H1 (cell line): ENCODE measurements at regions not wholly inside any gene's neighbourhood (a gene's known extent, or its start where the extent isn't known, plus 50 kb on each side); places are given as distances from the start of the nearest gene placed in this dataset.

Experiments
- CTCF ChIA-PET: fragments of 300-600 bp; sonication (Branson Sonifier 250); formaldehyde crosslinking; loops from one replicate; lab custom pipeline; 2021; ENCODE audit not compliant: partially characterized antibody; lab: Charles Lee
- POLR2A ChIA-PET: fragments of 300-600 bp; sonication (Branson Sonifier 250); formaldehyde crosslinking; loops from one replicate; lab custom pipeline; 2021; ENCODE audit warnings: inconsistent platforms; ENCODE audit not compliant: partially characterized antibody; lab: Charles Lee
- DNase-seq, 2 experiments: peaks; one replicate each; pipeline versions ENCODE4 v3.0.0 to v3.0.0-alpha.2; 2010 to 2022; ENCODE audit warnings: low spot score in 2 of 2, low read depth in 1 of 2, mixed read lengths in 1 of 2
- FAIRE-seq: peaks from 2 replicates; lab custom pipeline; 2011; peaks lifted over from hg19 to GRCh38; lab: Jason Lieb, UNC
- H2AFZ ChIP-seq: 2 replicates; pipeline ENCODE4 v1.8.1; 2012; ENCODE audit warnings: low read length, inconsistent platforms
- H2AK5ac ChIP-seq: 2 replicates; pipeline ENCODE4 v1.6.1; 2013; ENCODE audit warnings: low read depth, low read length
- H2BK120ac ChIP-seq: replicated peaks from 2 replicates; pipeline ENCODE3; 2013; ENCODE audit warnings: low read depth, low read length, inconsistent platforms
- H2BK12ac ChIP-seq: 2 replicates; pipeline ENCODE4 v1.6.1; 2013; ENCODE audit warnings: low read depth, low read length
- H2BK15ac ChIP-seq: 2 replicates; pipeline ENCODE4 v1.6.1; 2013; ENCODE audit warnings: low read length
- H2BK20ac ChIP-seq: 2 replicates; pipeline ENCODE4 v1.6.1; 2013; ENCODE audit warnings: low read length
- H2BK5ac ChIP-seq: 2 replicates; pipeline ENCODE4 v1.6.1; 2013; ENCODE audit warnings: low read depth, low read length
- H3K14ac ChIP-seq: 2 replicates; pipeline ENCODE4 v1.6.1; 2013; ENCODE audit warnings: inconsistent platforms; ENCODE audit not compliant: insufficient read length
- H3K18ac ChIP-seq: 2 replicates; pipeline ENCODE4 v1.6.1; 2013; ENCODE audit warnings: low read length; ENCODE audit errors: extremely low read depth
- H3K23ac ChIP-seq: 2 replicates; pipeline ENCODE4 v1.6.1; 2013; ENCODE audit warnings: inconsistent platforms; ENCODE audit not compliant: insufficient read length
- H3K23me2 ChIP-seq: 2 replicates; pipeline ENCODE4 v1.6.1; 2013; ENCODE audit warnings: low read depth, low read length
- H3K27ac ChIP-seq: 2 replicates; pipeline ENCODE4 v1.6.1; 2011; ENCODE audit warnings: low read depth, low read length, inconsistent platforms
- H3K27me3 ChIP-seq, 4 experiments: replicated peaks in 1 of 4; 1 replicate in 1 of 4; 2 replicates in 3 of 4; pipeline versions ENCODE4 v1.6.1 to v1.8.1; 2011 to 2013; ENCODE audit warnings: low read length in 3 of 4, mild to moderate bottlenecking in 3 of 4, inconsistent platforms in 2 of 4, mixed read lengths in 2 of 4, moderate library complexity in 1 of 4; ENCODE audit not compliant: control insufficient read depth in 3 of 4, insufficient read depth in 3 of 4; ENCODE audit errors: extremely low read depth in 1 of 4
- H3K36me3 ChIP-seq, 4 experiments: 2 replicates each; pipeline versions ENCODE4 v1.6.1 to v1.8.1; 2011 to 2013; ENCODE audit warnings: mild to moderate bottlenecking in 4 of 4, low read length in 3 of 4, moderate library complexity in 2 of 4, control low read depth in 1 of 4, inconsistent platforms in 1 of 4; ENCODE audit not compliant: insufficient read depth in 4 of 4, control insufficient read depth in 2 of 4
- H3K4ac ChIP-seq: replicated peaks from 2 replicates; pipeline ENCODE3; 2013; ENCODE audit warnings: low read length, low read depth, mixed read lengths, inconsistent platforms; ENCODE audit not compliant: insufficient read length
- H3K4me1 ChIP-seq, 4 experiments: replicated peaks in 1 of 4; 1 replicate in 1 of 4; 2 replicates in 3 of 4; pipeline versions ENCODE4 v1.6.1 to v1.8.1; 2011 to 2013; ENCODE audit warnings: low read length in 3 of 4, inconsistent platforms in 2 of 4, mixed read lengths in 1 of 4; ENCODE audit not compliant: insufficient read depth in 4 of 4, control insufficient read depth in 3 of 4
- H3K4me2 ChIP-seq, 2 experiments: 2 replicates each; pipeline versions ENCODE4 v1.6.1 to v1.8.1; 2011 to 2013; ENCODE audit warnings: low read depth in 2 of 2, low read length in 2 of 2, control low read depth in 1 of 2, inconsistent platforms in 1 of 2, mild to moderate bottlenecking in 1 of 2; ENCODE audit not compliant: insufficient read depth in 1 of 2
- H3K4me3 ChIP-seq, 4 experiments: fragments of 200-600, 300-600 bp in 1 of 4; sonication (generic), shearing (Covaris generic), sonication (Bioruptor Twin) in 1 of 4; 2 replicates each; pipeline versions ENCODE4 v1.5.1 to v1.8.1; 2011 to 2016; ENCODE audit warnings: low read length in 4 of 4, low read depth in 3 of 4, control low read depth in 2 of 4, inconsistent platforms in 2 of 4, mild to moderate bottlenecking in 2 of 4, mixed read lengths in 1 of 4, moderate library complexity in 1 of 4; ENCODE audit not compliant: insufficient read depth in 2 of 4; ENCODE audit errors: extremely low read depth in 1 of 4
- H3K56ac ChIP-seq: replicated peaks from 2 replicates; pipeline ENCODE3; 2013; ENCODE audit warnings: low read depth, mild to moderate bottlenecking, mixed read lengths, low read length, inconsistent platforms; ENCODE audit not compliant: insufficient read length
- H3K79me1 ChIP-seq: 2 replicates; pipeline ENCODE4 v1.6.1; 2013; ENCODE audit warnings: low read depth, low read length, control low read depth
- H3K79me2 ChIP-seq, 2 experiments: 2 replicates each; pipeline versions ENCODE4 v1.6.1 to v1.8.1; 2012 to 2013; ENCODE audit warnings: low read length in 2 of 2, mild to moderate bottlenecking in 2 of 2, inconsistent platforms in 1 of 2; ENCODE audit not compliant: insufficient read depth in 2 of 2, control insufficient read depth in 1 of 2
- H3K9ac ChIP-seq, 4 experiments: replicated peaks in 1 of 4; 1 replicate in 1 of 4; 2 replicates in 3 of 4; pipeline versions ENCODE4 v1.6.1 to v1.8.1; 2011 to 2013; ENCODE audit warnings: low read depth in 3 of 4, low read length in 3 of 4, control low read depth in 2 of 4, mild to moderate bottlenecking in 2 of 4, moderate library complexity in 2 of 4, inconsistent platforms in 1 of 4; ENCODE audit errors: extremely low read depth in 1 of 4
- H3K9me3 ChIP-seq, 2 experiments: 2 replicates each; pipeline versions ENCODE4 v1.6.1 to v1.8.1; 2012 to 2013; ENCODE audit warnings: mild to moderate bottlenecking in 2 of 2, moderate library complexity in 2 of 2, control low read depth in 1 of 2, inconsistent platforms in 1 of 2, low read depth in 1 of 2, low read length in 1 of 2, mixed read lengths in 1 of 2; ENCODE audit not compliant: insufficient read depth in 2 of 2
- H4K20me1 ChIP-seq, 2 experiments: replicated peaks in 1 of 2; 2 replicates each; pipeline versions ENCODE3 to v1.8.1; 2011 to 2013; ENCODE audit warnings: inconsistent platforms in 2 of 2, low read length in 2 of 2, mild to moderate bottlenecking in 1 of 2; ENCODE audit not compliant: insufficient read depth in 2 of 2, control insufficient read depth in 1 of 2
- H4K5ac ChIP-seq: 2 replicates; pipeline ENCODE4 v1.6.1; 2013; ENCODE audit warnings: low read length, low read depth, mixed read lengths, inconsistent platforms; ENCODE audit not compliant: insufficient read length
- H4K8ac ChIP-seq: 2 replicates; pipeline ENCODE4 v1.8.0; 2013; ENCODE audit warnings: mild to moderate bottlenecking, moderate library complexity, low read length, inconsistent platforms; ENCODE audit not compliant: insufficient read depth; ENCODE audit errors: extremely low read depth
- H4K91ac ChIP-seq: replicated peaks from 2 replicates; pipeline ENCODE3; 2013; ENCODE audit warnings: low read length, mixed read lengths, inconsistent platforms; ENCODE audit not compliant: insufficient read length
- ASH2L ChIP-seq: fragments of 200-600, 300-600 bp; sonication (generic); IDR thresholded peaks from one replicate; pipeline ENCODE4 v1.7.1; 2017; ENCODE audit warnings: low read length
- BCL11A ChIP-seq, 2 experiments: IDR thresholded peaks; one replicate each; pipeline ENCODE4 v1.6.1; 2011; ENCODE audit warnings: low read depth in 2 of 2, low read length in 2 of 2, mild to moderate bottlenecking in 2 of 2
- CBX5 ChIP-seq: fragments of 300-800, 300-1000 bp; sonication (generic); IDR thresholded peaks from 2 replicates; pipeline ENCODE4 v1.7.1; 2016; ENCODE audit warnings: antibody characterized with exemption, low read length, low read depth
- EP300 ChIP-seq, 2 experiments: IDR thresholded peaks; 1 replicate in 1 of 2; 2 replicates in 1 of 2; pipeline ENCODE4 v1.6.1; 2011 to 2012; ENCODE audit warnings: low read depth in 2 of 2, low read length in 2 of 2, mild to moderate bottlenecking in 2 of 2, borderline replicate concordance in 1 of 2, inconsistent platforms in 1 of 2, moderate library complexity in 1 of 2
- FOSL1 ChIP-seq: IDR thresholded peaks from 2 replicates; pipeline ENCODE4 v1.6.1; 2011; ENCODE audit warnings: mild to moderate bottlenecking, low read depth, low read length, moderate library complexity; ENCODE audit not compliant: insufficient read depth
- GABPA ChIP-seq: IDR thresholded peaks from 2 replicates; pipeline ENCODE4 v1.6.1; 2011; ENCODE audit warnings: mild to moderate bottlenecking, low read length, moderate library complexity, borderline replicate concordance; ENCODE audit not compliant: insufficient read depth
- KDM1A ChIP-seq: fragments of 200-600, 300-600 bp; sonication (generic); IDR thresholded peaks from 2 replicates; pipeline ENCODE4 v1.7.1; 2016; ENCODE audit warnings: mild to moderate bottlenecking, low read length, borderline replicate concordance
- NRF1 ChIP-seq: IDR thresholded peaks from 2 replicates; pipeline ENCODE4 v1.6.1; 2011; ENCODE audit warnings: mild to moderate bottlenecking, low read depth, low read length, improper control_type of control experiment
- POLR2AphosphoS5 ChIP-seq: IDR thresholded peaks from 2 replicates; pipeline ENCODE4 v1.6.1; 2011; ENCODE audit warnings: low read depth, low read length
- POU5F1 ChIP-seq: IDR thresholded peaks from 2 replicates; pipeline ENCODE4 v1.6.1; 2011; ENCODE audit warnings: low read depth, mild to moderate bottlenecking, low read length, moderate library complexity
- RAD21 ChIP-seq, 2 experiments: IDR thresholded peaks in 1 of 2; conservative IDR thresholded peaks in 1 of 2; 2 replicates each; pipeline ENCODE4 v1.6.1; 2011; ENCODE audit warnings: low read depth in 2 of 2, low read length in 2 of 2, improper control_type of control experiment in 1 of 2, inconsistent platforms in 1 of 2, mild to moderate bottlenecking in 1 of 2, moderate library complexity in 1 of 2
- RBBP5 ChIP-seq: IDR thresholded peaks from 2 replicates; pipeline ENCODE4 v1.7.1; 2012; ENCODE audit warnings: low read depth, mild to moderate bottlenecking, inconsistent platforms, low read length, moderate library complexity, borderline replicate concordance
- RXRA ChIP-seq: IDR thresholded peaks from 2 replicates; pipeline ENCODE4 v1.6.1; 2011; ENCODE audit warnings: low read depth, mild to moderate bottlenecking, low read length, moderate library complexity; ENCODE audit not compliant: insufficient read depth
- SP4 ChIP-seq: IDR thresholded peaks from 2 replicates; pipeline ENCODE4 v1.6.1; 2012; ENCODE audit warnings: low read length, inconsistent platforms
- TEAD4 ChIP-seq: IDR thresholded peaks from 2 replicates; pipeline ENCODE4 v1.6.1; 2012; ENCODE audit warnings: low read depth, low read length, inconsistent platforms, mixed read lengths
- YY1 ChIP-seq: IDR thresholded peaks from 2 replicates; pipeline ENCODE4 v1.6.1; 2011; ENCODE audit warnings: low read depth, mild to moderate bottlenecking, low read length
- WGBS, 2 experiments: shearing (Covaris generic) in 1 of 2; methylation state at CpG; one replicate each; pipeline versions ENCODE4 v1.1.6 to v1.1.7; 2013 to 2015; ENCODE audit warnings: low lambda C conversion rate in 2 of 2, mixed read lengths in 2 of 2, inconsistent platforms in 1 of 2, low coverage in 1 of 2, missing lambda C conversion rate in 1 of 2; ENCODE audit not compliant: insufficient replicate concordance in 2 of 2, insufficient coverage in 1 of 2, insufficient read length in 1 of 2; ENCODE audit errors: extremely low coverage in 1 of 2, missing lambda C conversion rate in 1 of 2; 5-methylcytosine and 5-hydroxymethylcytosine counted together

DNA sequence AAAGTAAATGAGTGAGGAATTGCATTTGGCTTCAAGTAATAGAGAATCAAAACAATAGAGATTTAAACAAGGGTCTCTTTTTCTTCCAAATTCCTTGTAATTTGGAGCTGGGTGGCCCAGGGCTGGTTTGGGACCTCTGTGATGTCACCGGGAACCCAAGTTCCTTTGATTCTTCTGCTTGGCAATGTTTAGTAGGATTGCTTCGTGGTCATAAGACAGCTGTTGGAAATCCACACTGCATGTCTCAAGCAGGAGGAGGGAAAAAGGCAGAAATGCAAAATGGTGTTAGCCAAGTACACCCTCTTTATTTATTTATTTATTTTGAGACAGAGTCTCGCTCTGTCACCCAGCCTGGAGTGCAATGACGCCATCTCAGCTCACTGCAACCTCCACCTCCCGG lies 72.6 kb upstream of the IL12B start:
- no peak overlapping the region for H3K27ac ChIP-seq
- H3K23ac ChIP-seq = no peak overlapping the region
- no peak overlapping the region for H4K91ac ChIP-seq
- H4K20me1 ChIP-seq = no peaks in the 10 kb centered on the region
- FAIRE-seq (no peak), DNase-seq (no peak)
- no peak overlapping the region for H3K14ac ChIP-seq
- no peak overlapping the region for H2BK12ac ChIP-seq
- H2BK120ac ChIP-seq = no peak overlapping the region
- H3K79me1 ChIP-seq = no peaks in the 10 kb centered on the region
- H4K5ac ChIP-seq = no peak overlapping the region
- CTCF ChIA-PET = interaction anchor here (1.0 to 2.1 kb wide), 3 partner anchors 39 to 584 kb away, joined by 3 to 6 read pairs (median 3); no protein-coding TSS in a partner anchor
- no peak overlapping the region for H3K18ac ChIP-seq
- H3K4ac ChIP-seq = no peak overlapping the region
- H3K27me3 ChIP-seq = no peaks in the 10 kb centered on the region
- no peak overlapping the region for H2BK20ac ChIP-seq
- H3K9me3 ChIP-seq = no peaks in the 10 kb centered on the region
- no peaks in the 10 kb centered on the region for H3K36me3 ChIP-seq
- no peaks in the 10 kb centered on the region for H3K79me2 ChIP-seq
- no peak overlapping the region for H3K4me2 ChIP-seq
- no peak overlapping the region for H3K9ac ChIP-seq
- no peak overlapping the region for H2AFZ ChIP-seq
- 98% methylated on average over 5 of the region's 5 CpGs; no CpG with 5 or more reads in 1 of the 2 experiments for WGBS, 2 experiments
- no peaks in the 10 kb centered on the region for H3K23me2 ChIP-seq
- H3K56ac ChIP-seq = no peak overlapping the region
- no peaks in the 10 kb centered on the region for H3K4me1 ChIP-seq
- no peak overlapping the region for H3K4me3 ChIP-seq
- POLR2A ChIA-PET = no interaction called here
- H2BK5ac ChIP-seq = no peak overlapping the region
- no peak overlapping the region for H4K8ac ChIP-seq
- H2AK5ac ChIP-seq = no peak overlapping the region
- H2BK15ac ChIP-seq = no peak overlapping the region
- TF ChIP-seq RAD21 (IDR thresholded peaks at IDR 0.05 in 1 of 2, conservative IDR thresholded peaks at IDR 0.05 in 1 of 2; ENCODE audit: low read depth in 2 of 2, low read length in 2 of 2) (no peak), RXRA (no peak), GABPA (no peak), KDM1A (no peak), POLR2AphosphoS5 (no peak), SP4 (no peak), EP300 (IDR thresholded peaks at IDR 0.05; ENCODE audit: borderline replicate concordance in 1 of 2, low read depth in 2 of 2, low read length in 2 of 2) (no peak), ASH2L (no peak), POU5F1 (no peak), BCL11A (IDR thresholded peaks at IDR 0.05; ENCODE audit: low read depth in 2 of 2, low read length in 2 of 2) (no peak), RBBP5 (no peak), YY1 (no peak), NRF1 (no peak), FOSL1 (no peak), TEAD4 (no peak), CBX5 (no peak)
